HL-60 (cell line): ENCODE measurements at regions not wholly inside any gene's neighbourhood (a gene's known extent, or its start where the extent isn't known, plus 50 kb on each side); places are given as distances from the start of the nearest gene placed in this dataset.

Experiments used
- DNase-seq, 2 experiments: peaks; one replicate each; pipeline ENCODE4 v3.0.0-alpha.2; 2010 to 2020; ENCODE audit warnings: low read depth in 1 of 2, low spot score in 1 of 2
- H3K27ac ChIP-seq: fragments of 250-450 bp; sonication (Bioruptor Pico); replicated peaks from 2 replicates; pipeline ENCODE4 v1.5.1; 2020; ENCODE audit warnings: mild to moderate bottlenecking, moderate library complexity
- H3K27me3 ChIP-seq: fragments of 250-450 bp; sonication (Bioruptor Pico); 2 replicates; pipeline ENCODE4 v1.5.1; 2021; ENCODE audit warnings: mild to moderate bottlenecking, moderate library complexity; ENCODE audit not compliant: insufficient read depth, poor library complexity, severe bottlenecking
- H3K4me3 ChIP-seq: replicated peaks from 2 replicates; pipeline ENCODE4 v1.5.1; 2011; ENCODE audit warnings: mild to moderate bottlenecking, control low read depth, low read length; ENCODE audit not compliant: insufficient read depth
- GABPA ChIP-seq: IDR thresholded peaks from 2 replicates; pipeline ENCODE4 v1.6.1; 2012; ENCODE audit warnings: low read depth
- POLR2AphosphoS5 ChIP-seq: IDR thresholded peaks from 2 replicates; pipeline ENCODE4 v1.6.1; 2012; ENCODE audit warnings: low read depth
- SPI1 ChIP-seq: IDR thresholded peaks from 2 replicates; pipeline ENCODE4 v1.6.1; 2012; ENCODE audit warnings: low read depth, mild to moderate bottlenecking, borderline replicate concordance
- TF ChIP-seq, protein P1 (sequence below): IDR thresholded peaks from one replicate; pipeline ENCODE4 v1.5.1; 2011; ENCODE audit warnings: low read length, control low read depth, inconsistent platforms; ENCODE audit not compliant: insufficient read depth
- TF ChIP-seq, protein P2 (sequence below): IDR thresholded peaks from 2 replicates; pipeline ENCODE4 v1.6.1; 2012; ENCODE audit warnings: low read depth; ENCODE audit not compliant: insufficient replicate concordance

DNA sequence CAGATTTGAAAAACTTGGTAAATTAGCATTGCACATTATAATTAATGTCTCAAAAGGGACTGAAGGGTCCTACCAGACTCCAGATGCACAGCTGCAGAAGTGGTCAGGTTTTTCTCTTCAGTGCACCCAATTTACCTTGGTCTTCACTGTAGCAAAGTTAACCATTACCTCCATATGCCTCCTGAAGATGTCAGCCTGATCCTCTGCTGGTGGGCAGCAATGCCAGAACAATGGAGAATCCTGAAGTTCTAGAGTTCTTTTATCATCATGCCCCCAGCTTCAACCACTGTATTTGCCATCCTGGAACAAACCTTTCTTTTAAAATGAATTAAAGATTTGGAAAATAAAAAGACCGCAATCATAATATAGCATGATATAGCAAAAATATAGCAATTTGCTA is 1774.8 kb upstream of the CELF4 start:
- Histone ChIP-seq H3K27ac (no peak overlapping the region), H3K4me3 (no peak overlapping the region), H3K27me3 (no peaks in the 10 kb centered on the region)
- TF ChIP-seq GABPA: no peak
- TF ChIP-seq, protein P1, sequence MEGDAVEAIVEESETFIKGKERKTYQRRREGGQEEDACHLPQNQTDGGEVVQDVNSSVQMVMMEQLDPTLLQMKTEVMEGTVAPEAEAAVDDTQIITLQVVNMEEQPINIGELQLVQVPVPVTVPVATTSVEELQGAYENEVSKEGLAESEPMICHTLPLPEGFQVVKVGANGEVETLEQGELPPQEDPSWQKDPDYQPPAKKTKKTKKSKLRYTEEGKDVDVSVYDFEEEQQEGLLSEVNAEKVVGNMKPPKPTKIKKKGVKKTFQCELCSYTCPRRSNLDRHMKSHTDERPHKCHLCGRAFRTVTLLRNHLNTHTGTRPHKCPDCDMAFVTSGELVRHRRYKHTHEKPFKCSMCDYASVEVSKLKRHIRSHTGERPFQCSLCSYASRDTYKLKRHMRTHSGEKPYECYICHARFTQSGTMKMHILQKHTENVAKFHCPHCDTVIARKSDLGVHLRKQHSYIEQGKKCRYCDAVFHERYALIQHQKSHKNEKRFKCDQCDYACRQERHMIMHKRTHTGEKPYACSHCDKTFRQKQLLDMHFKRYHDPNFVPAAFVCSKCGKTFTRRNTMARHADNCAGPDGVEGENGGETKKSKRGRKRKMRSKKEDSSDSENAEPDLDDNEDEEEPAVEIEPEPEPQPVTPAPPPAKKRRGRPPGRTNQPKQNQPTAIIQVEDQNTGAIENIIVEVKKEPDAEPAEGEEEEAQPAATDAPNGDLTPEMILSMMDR: no peak
- no peak for TF ChIP-seq POLR2AphosphoS5
- no peak for TF ChIP-seq SPI1
- TF ChIP-seq, protein P2, sequence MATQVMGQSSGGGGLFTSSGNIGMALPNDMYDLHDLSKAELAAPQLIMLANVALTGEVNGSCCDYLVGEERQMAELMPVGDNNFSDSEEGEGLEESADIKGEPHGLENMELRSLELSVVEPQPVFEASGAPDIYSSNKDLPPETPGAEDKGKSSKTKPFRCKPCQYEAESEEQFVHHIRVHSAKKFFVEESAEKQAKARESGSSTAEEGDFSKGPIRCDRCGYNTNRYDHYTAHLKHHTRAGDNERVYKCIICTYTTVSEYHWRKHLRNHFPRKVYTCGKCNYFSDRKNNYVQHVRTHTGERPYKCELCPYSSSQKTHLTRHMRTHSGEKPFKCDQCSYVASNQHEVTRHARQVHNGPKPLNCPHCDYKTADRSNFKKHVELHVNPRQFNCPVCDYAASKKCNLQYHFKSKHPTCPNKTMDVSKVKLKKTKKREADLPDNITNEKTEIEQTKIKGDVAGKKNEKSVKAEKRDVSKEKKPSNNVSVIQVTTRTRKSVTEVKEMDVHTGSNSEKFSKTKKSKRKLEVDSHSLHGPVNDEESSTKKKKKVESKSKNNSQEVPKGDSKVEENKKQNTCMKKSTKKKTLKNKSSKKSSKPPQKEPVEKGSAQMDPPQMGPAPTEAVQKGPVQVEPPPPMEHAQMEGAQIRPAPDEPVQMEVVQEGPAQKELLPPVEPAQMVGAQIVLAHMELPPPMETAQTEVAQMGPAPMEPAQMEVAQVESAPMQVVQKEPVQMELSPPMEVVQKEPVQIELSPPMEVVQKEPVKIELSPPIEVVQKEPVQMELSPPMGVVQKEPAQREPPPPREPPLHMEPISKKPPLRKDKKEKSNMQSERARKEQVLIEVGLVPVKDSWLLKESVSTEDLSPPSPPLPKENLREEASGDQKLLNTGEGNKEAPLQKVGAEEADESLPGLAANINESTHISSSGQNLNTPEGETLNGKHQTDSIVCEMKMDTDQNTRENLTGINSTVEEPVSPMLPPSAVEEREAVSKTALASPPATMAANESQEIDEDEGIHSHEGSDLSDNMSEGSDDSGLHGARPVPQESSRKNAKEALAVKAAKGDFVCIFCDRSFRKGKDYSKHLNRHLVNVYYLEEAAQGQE: no peak
- no peak for DNase-seq

DNA sequence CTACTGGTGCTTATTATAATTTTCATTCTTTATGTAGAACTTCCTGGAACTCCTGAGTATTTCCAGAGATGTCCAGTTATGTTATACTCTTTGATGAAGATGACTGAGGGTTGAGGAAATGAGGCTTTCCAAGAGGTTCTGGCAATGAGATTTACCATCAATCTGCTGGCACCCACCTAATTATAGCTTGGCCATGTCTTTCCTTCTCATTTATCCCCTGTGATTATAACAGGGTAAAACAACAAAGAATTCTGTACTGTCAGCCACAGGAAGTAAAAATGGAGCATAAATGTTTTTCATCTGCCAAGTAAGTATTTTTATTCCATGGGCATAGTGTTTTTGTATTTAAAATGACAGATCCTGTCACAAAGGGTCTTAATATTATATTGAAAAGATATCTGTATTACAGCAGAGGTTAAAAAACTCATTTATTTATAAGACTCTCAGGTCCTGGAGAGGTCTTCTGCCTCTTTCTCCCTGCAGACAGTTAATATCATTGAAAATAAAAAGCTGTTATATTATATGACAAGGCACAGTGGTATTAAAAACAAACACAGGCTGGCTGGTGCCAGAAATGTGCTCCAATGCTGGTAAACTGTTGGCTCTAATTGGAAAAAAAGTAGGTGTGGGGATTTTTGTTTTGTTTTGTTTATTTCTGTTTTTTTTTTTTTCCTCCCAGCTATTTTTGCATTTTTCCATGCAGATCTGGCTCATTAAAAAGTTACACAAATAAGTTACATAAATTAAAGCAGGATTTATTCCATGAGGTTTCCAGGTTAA is 1764.1 kb upstream of the CELF4 start:
- Histone ChIP-seq H3K27me3 (no peaks in the 10 kb centered on the region), H3K4me3 (no peak overlapping the region), H3K27ac (no peak overlapping the region)
- DNase-seq: no peak
- TF ChIP-seq GABPA (no peak), POLR2AphosphoS5 (no peak), SPI1 (no peak)
- TF ChIP-seq, protein P1: no peak
- TF ChIP-seq, protein P2: no peak

- H3K4me3 ChIP-seq: no peak overlapping the region
- no peak overlapping the region for H3K27ac ChIP-seq
- DNase-seq: no peak
- TF ChIP-seq, protein P2: no peak
- H3K27me3 ChIP-seq: no peaks in the 10 kb centered on the region
Observed at GRCh38 chr18:39326772-39327171, 1761.2 kb upstream of the CELF4 start.
